HG03045 (cell line): ENCODE measurements at regions not wholly inside any gene's neighbourhood (a gene's known extent, or its start where the extent isn't known, plus 50 kb on each side); places are given as distances from the start of the nearest gene placed in this dataset.
A peak's percentile ranks its signal among the peaks of the same experiment; 100 is the strongest.
"Not testable (repeated sequence)": the region's sequence is repeated elsewhere in the genome, so short reads cannot be mapped to it uniquely, and the experiment has no call there.

Source experiments
- ATAC-seq: cut with Tn5 transposase; IDR thresholded peaks from one replicate; pipeline ENCODE4 v1.9.1; 2021; ENCODE audit warnings: mild to moderate bottlenecking, moderate library complexity; ENCODE audit not compliant: unreplicated experiment

DNA sequence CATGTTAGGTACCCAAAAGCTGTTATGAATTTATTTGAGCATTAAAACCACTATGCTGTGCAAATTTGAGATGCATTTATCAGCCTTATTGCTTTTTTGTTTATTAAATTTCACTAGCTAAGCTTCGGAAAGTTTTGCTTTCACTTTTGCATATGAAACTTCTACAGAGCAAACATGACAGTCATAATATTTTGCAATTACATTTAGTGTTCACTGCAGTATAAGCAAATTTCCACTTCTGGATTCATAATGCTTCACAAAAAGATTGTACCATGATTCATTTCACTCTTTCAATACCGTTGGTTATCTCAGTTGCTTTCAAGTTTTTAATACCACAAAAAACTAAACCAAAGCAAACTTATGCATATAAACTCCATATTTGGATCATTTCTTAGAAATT, 228.7 kb upstream of the SLC8A1 start:
- no peak for ATAC-seq

DNA sequence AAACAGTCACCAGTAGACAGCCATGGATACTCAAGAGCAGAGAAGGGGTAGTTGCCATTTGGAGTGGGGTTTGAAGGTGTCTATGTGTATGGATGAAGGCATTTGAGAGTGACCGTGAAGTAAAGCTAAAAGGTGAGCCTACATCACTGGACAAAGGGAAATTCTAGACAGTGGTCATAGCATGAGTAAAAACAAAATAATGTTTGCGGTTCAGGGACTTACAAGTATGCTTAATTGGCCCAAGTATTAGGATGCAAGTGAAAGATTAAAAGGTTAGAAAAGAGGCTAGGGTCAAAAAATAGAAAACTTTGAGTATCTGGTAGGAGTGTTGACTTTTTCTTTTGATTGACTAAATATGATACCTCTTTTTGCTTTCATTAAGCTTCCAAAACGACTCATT, 238.1 kb upstream of the SLC8A1 start:
- no peak for ATAC-seq

DNA sequence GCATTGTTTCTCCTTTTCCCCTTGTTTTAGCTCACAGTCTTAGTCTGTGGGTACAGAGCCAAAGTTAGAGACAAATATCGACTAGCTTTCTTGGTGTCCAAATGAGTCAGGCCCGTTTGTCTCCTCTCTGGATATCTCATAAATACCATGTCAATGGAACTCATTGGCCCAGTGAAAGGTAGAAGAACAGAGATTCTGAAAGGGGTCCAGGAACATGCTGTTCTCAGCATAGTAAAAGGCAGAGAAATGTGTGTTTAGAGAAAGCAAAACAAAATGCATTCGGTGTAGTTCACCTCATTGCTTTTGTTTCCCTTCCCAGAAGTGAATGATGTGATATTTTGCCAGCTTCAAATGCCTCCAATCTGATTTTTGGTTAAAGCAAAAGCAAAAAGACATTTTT, 238.6 kb upstream of the SLC8A1 start:
- no peak for ATAC-seq

DNA sequence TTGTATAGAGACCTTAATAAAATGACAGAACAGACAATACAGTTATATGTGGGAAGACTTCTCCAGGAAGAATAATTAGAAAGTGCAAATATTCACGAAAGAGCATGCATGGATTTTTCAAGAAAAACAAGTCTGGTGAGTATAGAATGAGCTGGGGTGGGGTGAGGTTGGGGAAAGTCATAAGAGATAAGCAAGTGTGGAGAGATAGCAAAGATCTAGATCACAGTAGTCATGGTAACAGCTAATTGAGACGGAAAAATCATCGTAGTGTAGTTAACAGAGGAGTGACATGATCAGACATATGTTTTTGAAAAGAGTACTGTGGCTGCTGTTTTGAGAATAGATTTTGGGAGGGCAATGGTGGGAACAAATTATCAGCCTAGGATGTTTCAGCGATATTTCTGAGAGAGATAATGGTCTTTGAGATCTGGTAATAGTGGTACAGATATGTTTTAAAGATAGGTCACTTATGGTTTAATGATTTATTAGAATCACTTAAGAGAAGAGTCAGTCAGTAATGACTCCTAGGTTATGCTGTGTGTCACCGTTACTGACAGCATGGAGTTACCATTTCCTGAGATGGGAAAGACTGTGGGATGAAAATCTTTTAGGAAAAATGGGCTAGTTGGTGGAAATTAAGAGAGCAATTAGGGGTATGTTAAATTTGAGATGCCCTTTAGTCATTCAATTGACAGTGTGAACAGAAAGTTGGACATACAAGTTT, 248.5 kb upstream of the SLC8A1 start:
- ATAC-seq = no peak

- not testable (repeated sequence) for ATAC-seq
Measured at GRCh38 chr2:40712197-40712894, 260.5 kb upstream of the SLC8A1 start.

GRCh38 chr2:40716879-40717278, 265.0 kb upstream of the SLC8A1 start:
- no peak for ATAC-seq

DNA sequence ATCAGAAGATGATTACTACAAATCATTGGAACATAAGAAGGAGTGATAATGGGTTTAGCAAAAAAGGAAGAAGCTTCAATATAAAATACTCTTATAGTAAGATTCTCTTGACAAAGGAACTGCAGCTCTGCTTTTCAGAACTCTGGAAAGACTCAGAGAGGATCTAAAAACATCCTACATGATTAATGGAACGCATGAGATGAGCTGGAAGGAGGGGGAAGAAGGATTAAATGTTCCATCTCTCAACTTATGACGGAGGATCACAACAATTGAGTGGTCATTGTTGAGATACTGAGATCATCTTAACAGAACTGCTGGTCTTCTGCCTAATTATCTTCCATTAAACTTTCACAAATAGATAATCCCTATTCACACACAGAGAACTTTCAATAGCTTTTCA, 267.5 kb upstream of the SLC8A1 start:
- ATAC-seq = no peak

- no peak for ATAC-seq
Measured at GRCh38 chr2:40721595-40721994, 269.7 kb upstream of the SLC8A1 start.

- no peak for ATAC-seq
Measured at GRCh38 chr2:40723194-40723593, 271.3 kb upstream of the SLC8A1 start.

- ATAC-seq = no peak
Measured at GRCh38 chr2:40725040-40725439, 273.1 kb upstream of the SLC8A1 start.

GRCh38 chr2:40725950-40726349, 274.1 kb upstream of the SLC8A1 start:
- no peak for ATAC-seq

GRCh38 chr2:40734797-40735196, 282.9 kb upstream of the SLC8A1 start:
- no peak for ATAC-seq

GRCh38 chr2:40737180-40737579, 285.3 kb upstream of the SLC8A1 start:
- no peak for ATAC-seq

DNA sequence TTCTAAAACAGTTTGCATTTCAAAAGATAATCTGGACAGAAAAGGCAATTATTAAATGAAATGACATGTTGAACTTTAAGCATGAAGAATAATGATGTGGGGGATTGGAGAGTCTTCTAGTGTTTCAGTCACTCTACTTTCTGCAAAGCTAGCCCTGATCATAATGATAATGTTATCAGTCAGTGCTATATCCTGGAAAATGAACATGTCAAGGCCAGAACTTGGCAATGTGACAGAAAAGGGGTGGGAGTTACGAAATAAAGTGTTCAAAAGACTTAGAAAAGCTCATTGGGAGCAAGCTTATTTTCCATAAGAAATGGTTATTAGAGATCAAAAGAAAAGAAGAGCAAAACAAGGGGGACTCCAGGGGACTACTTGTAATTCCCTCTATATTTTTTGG, 288.5 kb upstream of the SLC8A1 start:
- no peak for ATAC-seq

DNA sequence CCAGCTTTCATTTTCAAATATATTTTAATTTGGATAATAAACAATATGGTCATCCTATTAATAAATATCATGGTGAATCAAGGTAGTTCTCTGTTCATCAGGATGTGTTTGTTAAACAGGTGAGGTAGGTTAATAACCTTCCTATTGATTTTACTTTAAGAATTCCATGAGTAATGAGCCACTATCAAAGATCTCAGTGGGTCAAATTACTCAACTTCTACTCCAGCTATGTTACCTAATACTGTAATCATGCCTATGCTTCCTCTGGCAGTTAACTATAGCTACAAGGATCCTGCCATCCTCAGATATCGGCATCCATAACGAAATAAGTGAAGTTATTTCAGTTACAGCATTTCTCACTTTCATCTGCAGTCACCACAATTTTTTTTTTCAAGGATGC, 289.6 kb upstream of the SLC8A1 start:
- no peak for ATAC-seq

DNA sequence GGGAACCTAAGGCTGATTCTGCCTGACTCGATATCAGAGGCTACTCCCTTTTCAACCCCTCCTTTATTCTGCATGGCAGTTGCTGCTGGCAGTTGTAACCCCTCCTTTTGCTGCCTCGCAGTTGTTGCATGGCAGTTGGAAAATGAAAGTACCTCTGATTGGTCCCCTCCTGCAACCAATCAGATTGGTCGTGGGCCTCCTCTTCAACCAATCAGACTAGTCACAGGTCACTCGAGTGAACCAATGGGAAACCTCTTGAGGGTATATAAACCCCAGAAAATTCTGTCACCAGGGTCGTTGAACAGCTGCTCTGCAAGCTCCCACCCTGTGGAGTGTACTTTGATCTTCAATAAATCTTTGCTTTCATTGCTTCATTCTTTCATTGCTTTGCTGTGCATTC, 294.3 kb upstream of the SLC8A1 start:
- no peak for ATAC-seq

- ATAC-seq = no peak
Measured at GRCh38 chr2:40751981-40752380, 300.1 kb upstream of the SLC8A1 start.

DNA sequence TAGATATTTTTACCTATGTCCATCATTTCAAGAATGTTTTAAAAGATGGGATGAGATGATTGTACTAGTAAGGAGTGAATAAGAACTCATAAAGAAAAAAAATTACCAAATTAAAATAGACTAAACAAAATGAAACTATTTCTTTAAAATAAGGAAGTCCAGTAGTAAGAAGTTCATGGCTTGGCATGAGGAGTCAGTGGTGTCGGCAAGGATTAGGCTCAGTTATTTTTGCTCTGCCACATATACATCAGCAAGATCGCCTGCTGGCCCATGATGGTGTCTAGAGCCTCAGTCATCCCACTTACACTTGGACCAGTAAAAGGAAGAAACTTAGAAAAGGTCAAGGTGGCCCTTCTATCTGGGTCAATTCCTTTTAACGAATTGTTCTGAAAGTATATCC, 300.9 kb upstream of the SLC8A1 start:
- no peak for ATAC-seq

DNA sequence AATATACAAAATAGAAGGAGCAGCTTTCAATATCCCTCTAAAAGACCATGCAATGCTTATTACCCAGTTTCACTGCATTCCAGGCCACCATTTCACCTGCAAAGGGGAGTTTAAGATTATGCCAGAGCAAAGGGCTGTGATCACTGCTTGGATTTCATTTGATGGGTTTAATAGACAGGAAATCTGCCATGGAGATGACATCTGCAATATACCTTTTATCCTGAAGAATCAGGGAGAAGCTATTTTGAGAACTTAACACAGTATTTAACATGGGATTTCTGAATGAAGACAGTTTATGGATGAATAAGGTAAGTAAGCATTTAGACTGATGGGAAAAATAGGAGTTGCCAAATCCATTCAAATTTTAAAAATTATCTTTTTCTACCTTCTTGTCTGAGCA, 303.0 kb upstream of the SLC8A1 start:
- ATAC-seq = no peak

DNA sequence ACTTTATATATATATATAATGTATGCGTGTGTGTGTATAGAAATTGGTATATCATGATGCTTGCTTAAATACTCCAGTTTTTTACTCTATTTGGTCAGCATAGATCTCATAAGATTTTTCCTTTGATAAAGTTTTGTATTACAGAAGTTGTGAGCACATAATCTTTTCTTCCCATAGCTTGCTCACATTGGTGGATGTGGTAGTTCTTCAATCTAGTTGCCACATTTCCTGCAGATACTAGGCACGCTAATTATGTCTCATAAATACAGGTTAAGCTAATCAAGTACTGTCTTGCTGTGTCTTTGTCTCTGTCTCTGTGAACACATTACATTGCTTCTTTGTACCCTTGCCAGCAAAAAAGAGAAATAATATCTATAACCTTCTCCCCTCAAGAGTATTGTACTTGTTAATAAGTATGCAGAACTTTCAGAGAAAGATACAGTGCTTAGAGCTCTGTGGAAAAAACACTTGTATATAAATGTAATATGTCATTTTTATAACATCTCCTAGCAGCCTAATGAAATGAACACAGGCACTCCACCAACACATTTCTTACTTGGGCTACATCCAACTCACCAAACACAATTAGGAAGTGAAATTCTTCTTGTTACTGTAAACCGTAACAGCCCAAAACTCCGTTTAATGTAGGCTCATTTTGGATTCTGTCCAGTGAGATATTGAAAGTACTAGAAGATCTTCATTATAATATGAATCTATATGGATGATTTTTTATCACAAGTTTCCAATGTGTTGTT, 306.7 kb upstream of the SLC8A1 start:
- peak; percentile 42 for ATAC-seq

DNA sequence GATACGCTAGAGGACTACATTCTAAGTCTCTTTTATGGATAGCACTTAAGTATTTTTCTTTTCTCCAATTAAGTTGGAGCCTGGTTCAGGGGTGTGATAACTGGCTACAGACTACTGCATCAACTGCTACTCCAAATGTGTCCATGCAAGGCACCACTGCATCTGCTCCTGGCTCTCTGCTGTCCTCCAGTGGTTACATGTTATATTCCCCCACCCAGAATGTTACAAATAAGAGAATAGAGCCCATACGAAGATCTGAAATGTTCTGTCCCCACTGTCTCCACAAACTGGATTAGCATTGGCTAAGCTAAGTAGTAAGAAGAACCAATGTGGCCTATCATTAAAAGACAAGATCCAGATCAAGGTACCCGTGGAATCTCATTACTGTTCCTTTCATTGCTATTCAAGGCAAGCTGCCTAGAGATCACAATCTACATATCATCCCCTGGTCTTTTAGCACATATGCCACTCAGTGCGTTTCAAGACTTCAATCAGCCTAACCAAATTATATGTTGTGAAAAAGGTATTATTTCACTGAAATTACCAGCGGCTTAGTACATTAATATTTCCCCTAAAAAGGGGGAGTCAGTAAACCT, 308.3 kb upstream of the SLC8A1 start:
- ATAC-seq = no peak

DNA sequence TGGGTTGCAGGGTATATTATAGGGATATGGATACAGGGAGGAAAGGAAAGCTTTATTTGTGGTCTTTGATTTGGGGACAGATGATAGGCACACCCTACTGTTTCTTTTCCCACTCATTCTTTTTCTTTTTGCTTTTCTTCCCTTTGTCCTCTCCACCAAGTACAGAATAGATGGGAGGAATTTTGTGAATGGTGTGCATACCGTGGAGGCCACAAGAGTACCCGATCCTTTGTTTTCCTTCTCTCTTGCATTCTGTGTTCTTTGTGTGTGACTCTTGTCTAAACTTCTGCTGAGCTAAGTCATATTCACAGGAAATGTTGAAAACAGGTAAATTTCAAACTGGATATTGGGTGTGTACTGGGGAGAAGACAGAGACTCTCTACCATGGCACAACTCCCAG, 321.4 kb upstream of the SLC8A1 start:
- ATAC-seq = no peak
